Tibial nerve (tissue), 4 donors: ENCODE measurements at regions not wholly inside any gene's neighbourhood (a gene's known extent, or its start where the extent isn't known, plus 50 kb on each side); places are given as distances from the start of the nearest gene placed in this dataset.

Source experiments
- EP300 ChIP-seq, 2 donors: sonication (generic); formaldehyde crosslinking; IDR thresholded peaks; one replicate each; pipeline ENCODE4 v1.6.1; 2017; ENCODE audit warnings: antibody characterized with exemption in 2 of 2, mild to moderate bottlenecking in 1 of 2
- POLR2A ChIP-seq, 2 donors: fragments of 450-650 bp; IDR thresholded peaks; one replicate each; pipeline ENCODE4 v1.6.1; 2017; ENCODE audit warnings: antibody characterized with exemption in 2 of 2, mild to moderate bottlenecking in 2 of 2, moderate library complexity in 2 of 2
- TF ChIP-seq, protein P1 (sequence below), 5 experiments: fragments of 200-600 bp in 3 of 5; fragments of 450-650 bp in 2 of 5; sonication (generic) in 3 of 5; IDR thresholded peaks; one replicate each; pipeline ENCODE4 v1.5.1; 2016 to 2019; ENCODE audit warnings: antibody characterized with exemption in 5 of 5, mild to moderate bottlenecking in 3 of 5, moderate library complexity in 2 of 5

DNA sequence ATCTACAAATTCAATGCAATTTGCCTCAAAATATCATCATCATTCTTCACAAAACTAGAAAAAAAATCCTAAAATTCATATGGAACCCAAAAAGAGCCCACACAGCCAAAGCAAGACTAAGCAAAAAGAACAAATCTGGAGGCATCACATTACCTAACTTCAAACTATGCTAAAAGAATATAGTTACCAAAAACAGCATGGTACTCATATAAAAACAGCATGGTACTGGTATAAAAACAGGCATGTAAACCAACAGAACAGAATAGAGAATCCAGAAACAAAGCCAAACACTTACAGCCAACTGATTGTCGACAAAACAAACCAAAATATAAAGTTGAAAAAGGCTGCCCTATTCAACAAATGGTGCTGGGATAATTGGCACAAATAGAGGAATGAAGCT lies 278.1 kb downstream of the TPBG start:
- TF ChIP-seq POLR2A (IDR thresholded peaks at IDR 0.05) = no peak
- no peak for TF ChIP-seq EP300 (IDR thresholded peaks at IDR 0.05)
- TF ChIP-seq, protein P1, sequence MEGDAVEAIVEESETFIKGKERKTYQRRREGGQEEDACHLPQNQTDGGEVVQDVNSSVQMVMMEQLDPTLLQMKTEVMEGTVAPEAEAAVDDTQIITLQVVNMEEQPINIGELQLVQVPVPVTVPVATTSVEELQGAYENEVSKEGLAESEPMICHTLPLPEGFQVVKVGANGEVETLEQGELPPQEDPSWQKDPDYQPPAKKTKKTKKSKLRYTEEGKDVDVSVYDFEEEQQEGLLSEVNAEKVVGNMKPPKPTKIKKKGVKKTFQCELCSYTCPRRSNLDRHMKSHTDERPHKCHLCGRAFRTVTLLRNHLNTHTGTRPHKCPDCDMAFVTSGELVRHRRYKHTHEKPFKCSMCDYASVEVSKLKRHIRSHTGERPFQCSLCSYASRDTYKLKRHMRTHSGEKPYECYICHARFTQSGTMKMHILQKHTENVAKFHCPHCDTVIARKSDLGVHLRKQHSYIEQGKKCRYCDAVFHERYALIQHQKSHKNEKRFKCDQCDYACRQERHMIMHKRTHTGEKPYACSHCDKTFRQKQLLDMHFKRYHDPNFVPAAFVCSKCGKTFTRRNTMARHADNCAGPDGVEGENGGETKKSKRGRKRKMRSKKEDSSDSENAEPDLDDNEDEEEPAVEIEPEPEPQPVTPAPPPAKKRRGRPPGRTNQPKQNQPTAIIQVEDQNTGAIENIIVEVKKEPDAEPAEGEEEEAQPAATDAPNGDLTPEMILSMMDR (IDR thresholded peaks at IDR 0.05) = no peak
